ENCODE measurements at regions not wholly inside any gene's neighbourhood (a gene's known extent, or its start where the extent isn't known, plus 50 kb on each side); places are given as distances from the start of the nearest gene placed in this dataset.

DNA sequence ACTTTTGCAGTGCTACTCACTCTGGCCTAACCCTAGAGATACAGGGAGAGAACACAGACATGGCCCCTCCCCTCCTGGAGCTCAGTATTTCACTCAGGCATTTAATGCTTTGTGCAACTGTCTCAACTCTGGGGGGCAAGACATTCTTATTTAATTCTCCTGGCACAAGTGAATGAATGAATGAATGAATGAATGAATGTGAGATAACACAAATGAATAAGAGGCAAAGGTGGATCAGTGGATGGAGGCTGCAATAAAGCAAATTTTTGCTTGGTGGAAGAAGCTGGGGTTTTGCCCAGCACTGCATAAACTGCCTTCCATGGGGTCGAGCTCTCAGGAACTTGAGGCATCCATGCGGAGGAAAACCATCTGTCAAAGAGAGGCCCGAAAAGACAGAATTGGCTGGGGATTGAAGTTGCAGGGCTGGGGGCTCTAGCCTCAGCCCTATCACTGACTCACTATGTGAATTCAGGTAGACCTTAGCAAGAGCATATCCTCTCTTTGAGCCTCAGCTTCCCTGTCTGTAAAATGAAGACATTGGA lies 441.4 kb upstream of the ZMIZ1 start:
- H3K4me3 ChIP-seq: no peak overlapping the region
- no peak overlapping the region for H3K27ac ChIP-seq
- H3K27me3 ChIP-seq: no peaks in the 10 kb centered on the region
- H3K36me3 ChIP-seq: no peaks in the 10 kb centered on the region
- H3K4me1 ChIP-seq (ENCODE audit: low read depth): peaks cover 20% of the 10 kb centered on the region
- no peaks in the 10 kb centered on the region for H3K9me3 ChIP-seq (ENCODE audit: low read depth)
- TF ChIP-seq, protein P1, sequence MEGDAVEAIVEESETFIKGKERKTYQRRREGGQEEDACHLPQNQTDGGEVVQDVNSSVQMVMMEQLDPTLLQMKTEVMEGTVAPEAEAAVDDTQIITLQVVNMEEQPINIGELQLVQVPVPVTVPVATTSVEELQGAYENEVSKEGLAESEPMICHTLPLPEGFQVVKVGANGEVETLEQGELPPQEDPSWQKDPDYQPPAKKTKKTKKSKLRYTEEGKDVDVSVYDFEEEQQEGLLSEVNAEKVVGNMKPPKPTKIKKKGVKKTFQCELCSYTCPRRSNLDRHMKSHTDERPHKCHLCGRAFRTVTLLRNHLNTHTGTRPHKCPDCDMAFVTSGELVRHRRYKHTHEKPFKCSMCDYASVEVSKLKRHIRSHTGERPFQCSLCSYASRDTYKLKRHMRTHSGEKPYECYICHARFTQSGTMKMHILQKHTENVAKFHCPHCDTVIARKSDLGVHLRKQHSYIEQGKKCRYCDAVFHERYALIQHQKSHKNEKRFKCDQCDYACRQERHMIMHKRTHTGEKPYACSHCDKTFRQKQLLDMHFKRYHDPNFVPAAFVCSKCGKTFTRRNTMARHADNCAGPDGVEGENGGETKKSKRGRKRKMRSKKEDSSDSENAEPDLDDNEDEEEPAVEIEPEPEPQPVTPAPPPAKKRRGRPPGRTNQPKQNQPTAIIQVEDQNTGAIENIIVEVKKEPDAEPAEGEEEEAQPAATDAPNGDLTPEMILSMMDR (IDR thresholded peaks at IDR 0.05; ENCODE audit: low read depth, low read length): no peak
- DNase-seq (ENCODE audit: low read depth in 1 of 2, low spot score in 1 of 2): no peak

DNA sequence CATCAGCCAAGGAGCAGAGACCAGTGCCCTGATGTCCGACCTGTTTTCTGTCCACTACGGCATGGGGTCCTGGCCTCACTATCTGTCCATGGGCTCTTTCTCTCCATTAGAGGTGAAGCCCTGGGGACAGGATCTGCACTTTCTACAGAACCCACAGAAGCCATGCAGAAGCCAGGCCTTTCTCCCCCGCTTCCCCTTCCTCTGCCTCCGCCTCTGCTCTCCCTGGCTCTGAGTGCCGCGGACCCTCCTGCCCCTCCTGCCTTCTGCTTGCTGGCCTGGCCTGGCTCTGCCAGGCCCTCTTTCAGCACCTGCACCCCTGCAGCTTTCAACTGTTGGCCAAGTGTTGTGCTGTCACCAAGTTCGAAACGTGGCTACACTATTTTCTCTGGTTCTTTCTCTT lies 439.8 kb upstream of the ZMIZ1 start:
- Histone ChIP-seq H3K36me3 (no peaks in the 10 kb centered on the region), H3K27ac (no peak overlapping the region), H3K27me3 (no peaks in the 10 kb centered on the region), H3K4me1 (ENCODE audit: low read depth) (peaks cover 12% of the 10 kb centered on the region), H3K9me3 (ENCODE audit: low read depth) (no peaks in the 10 kb centered on the region), H3K4me3 (no peak overlapping the region)
- no peak for DNase-seq (ENCODE audit: low read depth in 1 of 2, low spot score in 1 of 2)
- TF ChIP-seq, protein P1 (IDR thresholded peaks at IDR 0.05; ENCODE audit: low read depth, low read length): no peak

DNA sequence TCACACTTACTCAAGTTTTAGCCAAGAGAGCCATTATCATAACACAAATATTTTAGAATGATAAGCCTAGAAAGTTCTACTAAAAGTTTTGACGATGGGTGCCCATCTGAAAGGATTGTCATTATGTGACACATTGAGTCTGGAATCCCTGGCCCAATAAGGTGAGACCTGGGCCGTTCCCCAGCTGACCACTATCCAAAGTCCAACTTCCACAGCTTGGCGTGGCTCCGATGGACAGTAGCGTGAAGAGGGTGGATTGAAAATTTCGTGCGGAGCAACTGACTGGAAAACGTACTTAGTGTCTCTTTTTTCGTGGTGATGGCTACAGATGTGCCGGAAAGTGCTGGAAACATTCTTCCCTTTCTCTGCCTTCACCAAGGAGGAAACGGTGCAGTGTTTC lies 439.0 kb upstream of the ZMIZ1 start:
- no peak for DNase-seq (ENCODE audit: low read depth in 1 of 2, low spot score in 1 of 2)
- Histone ChIP-seq H3K36me3 (no peaks in the 10 kb centered on the region), H3K9me3 (ENCODE audit: low read depth) (no peaks in the 10 kb centered on the region), H3K4me1 (ENCODE audit: low read depth) (peaks cover 13% of the 10 kb centered on the region), H3K27ac (no peak overlapping the region), H3K27me3 (no peaks in the 10 kb centered on the region), H3K4me3 (no peak overlapping the region)
- TF ChIP-seq, protein P1 (IDR thresholded peaks at IDR 0.05; ENCODE audit: low read depth, low read length): no peak

DNA sequence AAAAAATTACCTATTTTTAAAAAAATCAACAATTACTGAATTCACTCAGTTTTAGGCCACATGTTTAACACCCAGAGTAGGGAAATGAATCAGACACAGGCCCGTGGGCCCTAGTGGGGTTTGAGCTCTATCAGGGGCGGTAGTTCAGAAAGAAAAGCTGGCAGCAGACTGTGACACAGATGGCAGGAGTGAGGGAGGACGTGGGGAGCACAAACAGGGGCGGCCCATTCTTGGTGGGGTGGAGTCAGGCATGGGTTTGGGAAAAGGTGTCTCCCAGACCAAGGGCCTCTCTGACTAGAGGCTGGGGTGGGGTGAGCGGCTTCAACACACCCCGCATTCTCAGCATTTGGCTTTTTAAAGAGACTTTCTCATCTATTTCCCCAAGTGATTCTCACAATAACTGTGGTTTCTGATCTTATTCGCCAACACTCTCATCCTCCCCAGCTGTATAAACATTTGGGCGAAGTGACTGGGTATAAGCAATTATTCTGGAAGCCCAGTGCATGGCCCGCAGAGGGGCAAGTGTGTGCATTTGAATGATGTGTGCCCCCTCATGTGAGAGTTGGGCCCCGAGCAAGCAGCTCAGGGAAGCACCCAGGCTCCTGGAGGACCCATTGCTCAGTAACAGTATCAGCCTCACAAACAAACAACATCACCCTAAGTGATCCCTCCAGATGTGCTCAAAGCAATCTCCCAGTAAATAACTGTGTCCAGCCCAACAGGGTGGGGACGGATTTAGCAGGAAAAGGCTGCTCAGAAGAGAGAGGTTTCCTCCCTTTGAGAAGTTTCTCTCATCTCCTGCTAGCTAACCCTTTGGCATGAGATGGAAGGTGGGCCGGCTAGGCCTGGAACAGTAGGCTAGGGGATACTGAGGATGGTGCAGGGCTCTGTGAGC lies 437.6 kb upstream of the ZMIZ1 start:
- Histone ChIP-seq H3K4me1 (ENCODE audit: low read depth) (peaks cover 16% of the 10 kb centered on the region), H3K27ac (no peak overlapping the region), H3K4me3 (no peak overlapping the region), H3K27me3 (no peaks in the 10 kb centered on the region), H3K9me3 (ENCODE audit: low read depth) (no peaks in the 10 kb centered on the region), H3K36me3 (no peaks in the 10 kb centered on the region)
- TF ChIP-seq, protein P1 (IDR thresholded peaks at IDR 0.05; ENCODE audit: low read depth, low read length): no peak
- DNase-seq (ENCODE audit: low read depth in 1 of 2, low spot score in 1 of 2): no peak

DNA sequence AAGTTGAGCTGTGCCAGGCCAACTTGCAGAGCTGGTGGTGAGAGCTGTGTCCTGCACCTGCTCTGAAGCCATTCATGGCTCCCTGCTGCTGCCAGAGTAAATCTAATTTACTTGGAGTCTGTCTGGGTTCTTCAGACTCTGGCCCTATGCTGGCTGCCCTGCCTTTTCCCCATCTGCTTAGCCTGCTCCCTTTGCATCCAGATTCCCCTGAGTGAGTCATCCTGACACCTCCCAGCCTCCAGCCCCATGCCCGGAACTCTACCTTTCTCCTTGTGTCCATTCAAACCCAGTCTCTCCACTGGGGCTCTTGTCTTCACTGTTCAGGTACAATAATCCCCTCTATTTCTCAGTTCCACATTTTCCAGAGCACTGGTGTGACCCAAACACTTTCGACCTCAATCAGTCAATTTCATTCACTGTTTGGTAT lies 434.4 kb upstream of the ZMIZ1 start:
- no peaks in the 10 kb centered on the region for H3K36me3 ChIP-seq
- H3K27me3 ChIP-seq: no peaks in the 10 kb centered on the region
- peak overlapping the region; percentile 73 for H3K27ac ChIP-seq
- no peak overlapping the region for H3K4me3 ChIP-seq
- DNase-seq (ENCODE audit: low read depth in 1 of 2, low spot score in 1 of 2): peak in 1 of 2 donors; percentile 66
- H3K9me3 ChIP-seq (ENCODE audit: low read depth): no peaks in the 10 kb centered on the region
- TF ChIP-seq, protein P1 (IDR thresholded peaks at IDR 0.05; ENCODE audit: low read depth, low read length): no peak
- peaks cover 8% of the 10 kb centered on the region for H3K4me1 ChIP-seq (ENCODE audit: low read depth)

Data from cardiac muscle cell (in vitro differentiated cells and primary cell).